ENCODE measurements at regions not wholly inside any gene's neighbourhood (a gene's known extent, or its start where the extent isn't known, plus 50 kb on each side); places are given as distances from the start of the nearest gene placed in this dataset.

- intact Hi-C loops (cut with micrococcal nuclease) = no loop called here
- H3K4me3 Mint-ChIP-seq = no peak overlapping the region
Measured at GRCh38 chr2:200758341-200758740, 53.4 kb upstream of the BZW1 start.

GRCh38 chr2:200761266-200761665 lies 50.4 kb upstream of the BZW1 start:
- Mint-ChIP-seq H3K27ac (no peak overlapping the region), H3K4me3 (no peak overlapping the region), H3K36me3 (ENCODE audit: low read depth) (no peaks in the 10 kb centered on the region), H3K4me1 (ENCODE audit: low read depth) (peaks cover 28% of the 10 kb centered on the region), H3K27me3 (ENCODE audit: insufficient read depth) (no peaks in the 10 kb centered on the region), H3K9me3 (no peaks in the 10 kb centered on the region)
- intact Hi-C loops (cut with micrococcal nuclease) = no loop called here
- DNase-seq (ENCODE audit: low spot score) = no peak

More at GRCh38 chr2:200758341-200758740, 53.4 kb upstream of the BZW1 start:
- Mint-ChIP-seq H3K9me3 (no peaks in the 10 kb centered on the region), H3K27me3 (ENCODE audit: insufficient read depth) (peaks cover 7% of the 10 kb centered on the region), H3K4me1 (ENCODE audit: low read depth) (peaks cover 3% of the 10 kb centered on the region), H3K27ac (no peak overlapping the region), H3K36me3 (ENCODE audit: low read depth) (no peaks in the 10 kb centered on the region)
- no peak for DNase-seq (ENCODE audit: low spot score)

Measured in activated T-helper 1 cell treated with anti-CD3 and anti-CD28 coated beads, Interleukin-12 subunit alpha, Interleukin-12 subunit beta, Interleukin-2, Interleukin-4 antibody, amounts not matched to agents 30 ng/mL and 10 ng/mL and 1 ng/mL, durations not matched to agents 14 hours and 24 hours and 36 hours (primary cell).